GM21723 (cell line): ENCODE measurements at regions not wholly inside any gene's neighbourhood (a gene's known extent, or its start where the extent isn't known, plus 50 kb on each side); places are given as distances from the start of the nearest gene placed in this dataset.

Experiments used
- ATAC-seq: cut with Tn5 transposase; IDR thresholded peaks from one replicate; pipeline ENCODE4 v1.9.1; 2021; ENCODE audit warnings: mild to moderate bottlenecking, moderate library complexity; ENCODE audit not compliant: unreplicated experiment

GRCh38 chr3:150172356-150172755 lies 201.7 kb upstream of the PFN2 start:
- no peak for ATAC-seq

GRCh38 chr3:150170852-150171520 lies 200.3 kb upstream of the PFN2 start:
- no peak for ATAC-seq

DNA sequence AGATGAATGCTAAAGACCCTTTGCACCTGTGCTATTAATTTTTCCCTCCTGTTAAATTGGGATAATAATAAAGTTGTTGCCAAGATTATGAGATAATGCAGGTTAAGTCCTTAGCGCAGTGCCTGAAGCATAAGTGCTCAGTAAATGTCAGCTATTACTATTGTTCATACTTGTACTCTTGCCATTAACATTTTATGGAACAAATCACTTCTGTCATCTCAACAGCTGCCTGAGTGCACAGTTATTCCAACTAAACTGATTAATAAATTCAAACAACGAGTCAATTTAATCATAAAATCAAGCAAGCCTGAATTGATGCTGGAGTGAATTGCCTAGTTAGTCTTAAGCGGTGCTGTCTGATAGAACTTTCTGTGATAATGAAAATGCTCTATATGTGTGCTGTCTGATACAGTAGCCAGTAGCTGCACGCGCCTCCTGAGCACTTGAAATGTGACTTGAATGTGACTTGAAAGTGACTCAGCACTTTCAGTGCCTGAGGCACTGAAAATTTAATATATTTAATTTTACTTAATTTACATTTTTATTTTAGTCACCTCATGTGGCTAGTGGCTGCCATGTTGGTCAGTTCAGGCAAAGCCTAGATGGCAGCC lies 198.7 kb upstream of the PFN2 start:
- ATAC-seq, result no peak

DNA sequence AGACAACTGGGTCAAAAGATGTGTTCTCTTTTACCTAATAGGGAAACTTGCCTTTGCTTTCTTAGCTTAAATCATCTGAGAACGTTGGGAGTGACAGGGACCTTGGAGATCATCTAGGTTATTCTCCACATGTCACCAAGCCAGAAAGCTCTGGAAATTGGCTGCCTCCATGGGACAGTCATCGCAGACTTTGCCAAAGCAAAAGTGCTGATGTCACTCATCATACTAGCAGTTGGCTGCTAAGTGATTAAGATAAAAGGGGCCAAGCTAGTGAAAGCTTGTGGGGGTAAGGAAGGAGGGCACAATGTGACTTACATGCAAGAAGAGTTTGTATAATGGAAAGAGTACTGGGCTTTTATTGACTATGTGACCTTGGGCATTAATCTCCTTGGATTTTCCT lies 198.0 kb upstream of the PFN2 start:
- no peak for ATAC-seq

DNA sequence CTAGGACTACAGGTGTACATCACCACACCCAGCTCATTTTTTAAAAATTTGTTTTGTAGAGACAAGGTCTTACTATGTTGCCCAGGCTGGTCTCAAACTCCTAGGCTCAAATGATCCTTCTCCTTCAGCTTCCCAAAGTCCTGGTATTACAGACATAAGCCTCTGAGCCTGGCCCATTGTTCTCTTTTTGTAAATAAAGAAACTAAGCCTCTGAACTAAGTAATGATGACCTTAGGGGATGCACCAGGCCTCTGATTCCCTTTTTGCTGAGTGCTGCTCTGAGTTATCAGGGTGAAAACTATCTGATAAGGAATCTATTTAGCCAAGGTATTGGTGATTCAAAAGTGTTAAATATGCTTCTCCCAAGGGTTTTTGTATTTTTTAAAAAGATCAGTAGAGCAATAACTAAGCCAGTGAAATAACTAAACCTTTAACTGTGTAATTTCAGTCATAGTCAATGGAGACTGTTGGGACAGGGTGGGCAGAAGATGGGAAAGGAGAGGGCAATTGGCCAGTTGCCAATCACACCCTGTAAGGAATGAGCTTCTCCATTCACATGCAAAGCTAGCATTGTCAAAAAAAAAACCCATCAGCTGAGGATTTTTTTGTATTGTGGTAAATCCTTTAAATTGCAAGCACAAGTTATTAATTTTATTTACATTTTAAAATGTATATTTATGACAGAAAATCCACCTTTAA lies 194.8 kb upstream of the PFN2 start:
- no peak for ATAC-seq

GRCh38 chr3:150161011-150161410 lies 190.3 kb upstream of the PFN2 start:
- ATAC-seq, result no peak

- ATAC-seq, result no peak
These were observed 188.4 kb upstream of the PFN2 start for GRCh38 chr3:150158943-150159625.

DNA sequence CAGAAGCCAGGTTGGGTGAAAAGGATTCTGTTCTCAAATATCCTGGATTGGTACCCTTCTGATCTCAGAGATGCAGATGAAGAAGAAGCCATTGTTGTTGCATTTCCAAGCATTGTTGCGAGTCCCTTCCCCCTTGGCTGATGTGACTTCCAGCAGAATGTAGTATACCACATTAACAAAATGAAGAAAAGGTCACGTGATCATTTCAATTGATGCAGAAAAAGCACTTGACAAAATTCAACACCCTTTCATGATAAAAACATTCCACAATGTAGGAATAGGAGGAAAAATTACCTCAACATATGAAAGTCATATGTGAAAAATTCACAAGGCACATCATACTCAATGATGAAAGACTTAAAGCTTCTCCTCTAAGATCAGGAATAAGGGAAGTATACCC lies 181.9 kb upstream of the PFN2 start:
- ATAC-seq, result no peak

DNA sequence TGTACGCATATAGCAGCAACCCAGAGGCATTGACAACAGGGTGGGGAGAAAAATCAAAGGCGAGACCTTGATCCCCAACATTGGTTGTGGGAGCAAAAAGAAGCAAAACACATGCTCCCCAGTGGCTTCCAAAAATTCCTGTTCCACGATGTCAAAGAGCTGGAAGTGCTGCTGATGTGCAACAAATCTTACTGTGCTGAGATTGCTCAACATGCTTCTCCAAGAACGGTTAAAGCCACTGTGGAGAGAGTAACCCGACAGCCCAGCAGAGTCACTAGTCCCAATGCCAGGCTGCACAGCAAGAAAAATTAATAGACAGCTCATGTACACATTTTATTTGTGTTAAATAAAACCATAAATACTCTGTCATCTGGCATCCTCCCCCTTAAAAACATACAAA lies 179.9 kb upstream of the PFN2 start:
- no peak for ATAC-seq

GRCh38 chr3:150149651-150150051 lies 179.0 kb upstream of the PFN2 start:
- no peak for ATAC-seq

DNA sequence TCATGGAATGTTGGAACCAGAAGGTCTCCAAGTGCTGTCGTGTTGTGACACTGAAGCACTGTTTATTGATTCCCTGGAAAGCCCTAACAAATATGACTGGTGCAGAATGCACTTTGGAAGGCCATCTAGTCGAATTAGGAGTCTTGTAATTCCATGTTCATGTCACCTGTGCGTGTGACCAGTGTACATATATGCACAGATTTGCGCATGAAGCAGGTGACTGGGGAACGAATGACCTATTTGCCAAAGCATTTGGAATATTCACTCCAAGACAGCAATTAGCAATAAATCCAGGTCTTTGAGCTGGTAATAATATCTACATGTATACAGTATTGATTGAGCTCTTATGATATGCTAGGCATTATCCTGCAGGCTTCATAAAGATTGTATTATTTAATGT lies 177.5 kb upstream of the PFN2 start:
- no peak for ATAC-seq

GRCh38 chr3:150147776-150148175 lies 177.1 kb upstream of the PFN2 start:
- ATAC-seq, result no peak

DNA sequence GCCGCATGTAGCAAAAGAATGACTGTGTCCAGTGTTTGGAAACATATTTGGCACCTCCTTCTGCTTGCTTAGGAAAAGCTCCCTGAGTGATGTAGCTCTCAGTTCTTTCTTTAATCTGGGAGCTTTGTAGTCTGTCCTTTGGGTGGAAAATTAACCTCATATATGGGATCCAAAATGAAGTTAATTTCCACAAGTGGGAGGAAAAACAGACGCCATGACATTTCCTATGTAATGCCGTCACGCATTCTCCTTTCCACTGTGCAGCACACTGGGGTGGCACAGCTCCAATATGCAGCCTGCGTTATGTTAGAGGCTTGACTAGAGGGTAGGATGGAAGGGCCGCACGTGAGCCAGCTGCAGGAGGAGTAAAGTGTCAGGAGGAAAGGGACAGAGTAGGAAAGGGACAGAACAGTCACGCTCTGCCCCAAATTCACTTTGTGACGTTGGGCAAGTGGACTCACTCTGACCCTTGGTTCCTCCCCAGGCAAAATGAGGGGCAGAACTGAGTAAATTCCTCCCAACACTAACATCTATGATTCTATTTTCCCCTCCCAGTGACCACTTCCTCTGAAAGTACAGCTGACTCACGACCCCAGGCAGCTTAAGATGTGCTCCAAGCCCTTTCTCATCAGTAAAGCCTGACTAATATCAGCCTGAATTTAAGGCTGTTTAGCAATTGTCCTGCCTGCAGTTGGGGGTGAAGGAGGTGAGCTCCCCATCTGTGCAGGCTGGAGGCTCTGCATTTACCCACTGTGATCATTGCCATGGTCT lies 176.5 kb upstream of the PFN2 start:
- ATAC-seq, result no peak

DNA sequence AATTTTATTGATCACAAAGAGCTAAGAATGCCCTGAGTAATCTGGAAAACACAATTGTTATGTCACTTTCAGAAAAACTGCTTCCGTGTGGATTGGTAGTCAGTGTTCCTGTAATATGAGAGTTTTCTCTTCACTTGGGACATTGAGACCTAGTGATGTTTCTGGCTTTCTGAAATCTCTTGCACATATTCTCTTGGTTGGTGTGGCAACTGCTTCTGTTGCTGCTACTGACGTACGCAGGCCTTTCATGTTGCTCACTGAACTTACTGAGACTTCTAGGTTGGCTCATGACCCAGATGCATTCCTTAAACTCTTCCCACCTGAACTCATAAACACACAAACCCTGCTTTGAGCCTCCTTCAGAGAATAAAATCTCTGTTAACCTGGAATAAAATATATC lies 175.0 kb upstream of the PFN2 start:
- no peak for ATAC-seq

- no peak for ATAC-seq
These were observed 173.6 kb upstream of the PFN2 start for GRCh38 chr3:150144191-150144708.

DNA sequence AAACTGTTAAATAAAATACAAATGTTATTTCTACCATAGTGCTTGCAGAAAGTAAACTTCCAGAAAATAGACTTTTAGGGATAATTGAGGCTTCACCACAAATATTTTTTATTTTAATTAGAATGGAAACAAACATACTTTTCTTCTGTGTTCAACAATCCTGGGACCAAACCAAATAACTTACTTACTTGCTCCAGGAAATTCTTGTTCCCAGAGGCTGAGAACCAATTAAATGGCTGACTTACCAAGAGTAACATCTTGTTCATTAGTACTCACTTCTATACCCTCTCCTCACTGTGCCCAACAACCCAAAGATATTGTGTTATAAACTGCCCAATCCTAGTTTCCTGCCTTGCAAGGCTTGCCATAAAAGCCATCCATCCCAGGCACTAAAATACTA lies 172.2 kb upstream of the PFN2 start:
- no peak for ATAC-seq

DNA sequence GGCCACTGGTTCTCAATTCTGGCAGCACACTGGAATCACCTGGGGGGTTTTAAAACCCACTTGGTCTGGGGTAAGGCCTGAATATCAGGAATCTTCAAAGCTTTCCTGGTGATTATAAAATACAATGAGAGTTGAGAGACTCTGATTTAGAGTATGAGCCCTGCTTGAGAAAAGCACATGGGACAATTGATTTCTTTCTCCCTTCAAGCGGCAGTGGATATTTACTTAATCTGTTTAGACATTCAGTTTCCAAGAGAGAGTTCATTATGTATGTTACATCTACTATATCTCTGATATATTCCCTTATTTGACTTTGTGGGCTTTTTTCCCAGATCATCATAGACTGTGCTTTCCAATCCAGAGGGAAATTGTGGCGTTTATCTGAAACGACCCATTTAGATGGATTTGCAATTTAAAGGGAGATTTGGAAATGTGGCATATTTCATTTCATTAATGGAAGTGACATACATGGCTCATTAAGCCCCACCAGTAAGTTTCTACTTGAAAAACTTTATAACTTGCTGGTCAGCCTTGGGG lies 171.2 kb upstream of the PFN2 start:
- no peak for ATAC-seq

DNA sequence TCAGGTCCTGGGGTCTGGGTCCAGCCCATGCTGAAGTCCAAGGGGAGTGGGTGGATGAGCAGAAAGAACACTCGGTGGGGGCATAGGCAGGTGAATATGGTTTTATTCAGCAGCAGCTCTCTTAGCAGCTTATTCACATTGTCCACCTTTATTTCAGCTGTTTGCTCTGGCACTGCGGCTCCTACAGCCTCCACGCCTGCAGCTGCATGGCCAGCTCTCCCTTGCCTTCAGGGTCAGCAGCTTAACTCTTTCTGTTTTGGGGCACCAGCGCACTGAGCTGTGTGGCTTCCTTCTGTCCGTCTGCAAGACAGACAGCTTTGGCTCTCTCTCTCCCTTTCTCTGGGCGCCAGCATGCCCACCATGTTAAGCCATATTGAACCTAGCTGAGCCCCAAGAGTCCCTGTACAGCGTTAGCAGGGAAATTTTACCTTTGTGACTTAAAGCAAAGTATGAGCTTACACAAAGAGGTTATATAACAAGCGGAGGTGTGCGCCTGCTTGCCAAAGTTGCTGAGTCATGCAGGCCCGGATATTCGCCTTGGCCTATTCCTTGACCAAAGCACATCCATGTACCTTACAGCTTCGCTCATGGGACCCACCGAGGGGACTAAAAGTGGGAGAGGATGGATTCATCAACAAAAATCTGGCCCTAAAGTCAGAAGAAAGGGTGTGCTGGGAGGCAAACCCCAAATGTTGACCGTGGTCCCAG lies 170.1 kb upstream of the PFN2 start:
- no peak for ATAC-seq

DNA sequence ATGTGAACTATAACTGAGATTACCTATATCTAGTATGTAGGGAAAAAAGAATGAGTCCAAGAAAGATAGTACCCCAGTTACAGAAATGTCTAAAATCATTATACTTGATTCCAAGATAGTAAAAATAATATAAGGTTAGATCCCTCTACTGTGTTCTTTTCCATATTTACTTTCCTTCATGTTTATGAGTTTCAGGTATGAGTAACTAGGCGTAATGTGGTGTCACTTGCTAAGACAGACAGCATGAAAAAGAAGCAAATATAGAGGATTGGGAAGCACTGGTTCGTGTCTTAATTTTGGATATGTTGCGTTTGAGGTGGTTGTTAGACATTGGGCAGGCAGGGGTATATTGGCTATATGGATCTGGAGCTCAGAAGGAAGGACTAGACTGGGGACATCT lies 168.1 kb upstream of the PFN2 start:
- ATAC-seq, result no peak

DNA sequence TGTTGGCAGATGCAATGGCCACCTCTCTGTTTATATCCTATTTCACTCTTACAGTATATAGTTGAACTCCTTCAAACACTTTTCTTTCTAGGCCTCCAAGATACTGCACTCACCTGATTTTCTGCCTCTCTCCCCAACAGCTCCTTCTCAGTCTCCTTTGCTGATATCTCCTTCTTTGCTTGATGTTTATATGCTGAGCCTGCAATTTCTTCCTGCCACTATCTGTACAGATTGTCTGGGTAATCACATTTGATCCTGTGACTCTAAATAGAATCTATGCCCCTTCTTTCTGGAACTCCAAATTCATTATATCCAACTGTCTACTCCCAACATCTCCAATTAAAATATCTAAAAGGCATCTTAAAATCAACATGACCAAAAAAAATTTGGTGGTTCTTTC lies 165.5 kb upstream of the PFN2 start:
- no peak for ATAC-seq
